ENCODE measurements at regions not wholly inside any gene's neighbourhood (a gene's known extent, or its start where the extent isn't known, plus 50 kb on each side); places are given as distances from the start of the nearest gene placed in this dataset.

- Histone ChIP-seq H3K27me3 (no peaks in the 10 kb centered on the region), H3K4me1 (no peaks in the 10 kb centered on the region), H3K36me3 (no peaks in the 10 kb centered on the region), H3K27ac (no peak overlapping the region), H3K4me3 (no peak overlapping the region), H3K9me3 (no peaks in the 10 kb centered on the region)
- no peak for DNase-seq (ENCODE audit: low spot score)
- no peak for TF ChIP-seq CTCF (IDR thresholded peaks at IDR 0.05)
Observed at GRCh38 chr12:91952916-91953315, 192.7 kb downstream of the BTG1 start.

GRCh38 chr12:91951571-91951970 is 194.1 kb downstream of the BTG1 start:
- Histone ChIP-seq H3K9me3 (no peaks in the 10 kb centered on the region), H3K4me3 (no peak overlapping the region), H3K4me1 (no peaks in the 10 kb centered on the region), H3K27ac (no peak overlapping the region), H3K27me3 (no peaks in the 10 kb centered on the region), H3K36me3 (no peaks in the 10 kb centered on the region)
- DNase-seq (ENCODE audit: low spot score): no peak
- no peak for TF ChIP-seq CTCF (IDR thresholded peaks at IDR 0.05)

- no peaks in the 10 kb centered on the region for H3K9me3 ChIP-seq
- H3K27ac ChIP-seq: no peak overlapping the region
- no peaks in the 10 kb centered on the region for H3K4me1 ChIP-seq
- H3K36me3 ChIP-seq: no peaks in the 10 kb centered on the region
- no peak overlapping the region for H3K4me3 ChIP-seq
- TF ChIP-seq CTCF (IDR thresholded peaks at IDR 0.05): no peak
- DNase-seq (ENCODE audit: low spot score): no peak
- no peaks in the 10 kb centered on the region for H3K27me3 ChIP-seq
Observed at GRCh38 chr12:91948504-91948903, 197.1 kb downstream of the BTG1 start.

DNA sequence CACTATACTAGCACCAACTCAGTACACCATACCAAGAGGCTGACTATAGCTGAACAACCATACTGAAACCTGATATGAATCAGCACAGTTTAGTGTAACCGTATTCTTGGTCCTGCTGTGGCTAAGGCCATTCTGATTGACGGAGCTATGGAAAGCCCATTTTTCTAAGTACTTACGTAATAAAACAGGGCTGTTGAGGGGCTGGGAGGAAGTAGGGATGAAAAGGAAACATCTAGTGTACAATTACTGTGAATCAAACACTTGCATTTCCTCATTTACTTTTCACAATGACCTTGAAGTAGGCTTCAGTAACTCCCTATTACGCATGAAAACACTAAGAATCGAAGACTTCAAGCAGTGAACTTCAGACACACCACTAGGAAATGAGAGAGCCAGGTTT is 198.2 kb downstream of the BTG1 start:
- Histone ChIP-seq H3K4me1 (no peaks in the 10 kb centered on the region), H3K27me3 (no peaks in the 10 kb centered on the region), H3K27ac (no peak overlapping the region), H3K9me3 (no peaks in the 10 kb centered on the region), H3K4me3 (no peak overlapping the region), H3K36me3 (no peaks in the 10 kb centered on the region)
- no peak for DNase-seq (ENCODE audit: low spot score)
- TF ChIP-seq CTCF (IDR thresholded peaks at IDR 0.05): no peak

GRCh38 chr12:91944637-91945036 is 201.0 kb downstream of the BTG1 start:
- DNase-seq (ENCODE audit: low spot score): no peak

More at GRCh38 chr12:91944637-91945036, 201.0 kb downstream of the BTG1 start:
- no peak overlapping the region for H3K4me3 ChIP-seq
- no peak overlapping the region for H3K27ac ChIP-seq
- H3K27me3 ChIP-seq: no peaks in the 10 kb centered on the region
- no peak for TF ChIP-seq CTCF (IDR thresholded peaks at IDR 0.05)
- H3K4me1 ChIP-seq: no peaks in the 10 kb centered on the region
- H3K36me3 ChIP-seq: no peaks in the 10 kb centered on the region
- no peaks in the 10 kb centered on the region for H3K9me3 ChIP-seq

Measured in right atrium auricular region (tissue), 2 donors.